B cell (primary cell): ENCODE measurements at regions not wholly inside any gene's neighbourhood (a gene's known extent, or its start where the extent isn't known, plus 50 kb on each side); places are given as distances from the start of the nearest gene placed in this dataset.
"Not testable (repeated sequence)": the region's sequence is repeated elsewhere in the genome, so short reads cannot be mapped to it uniquely, and the experiment has no call there.

Experiments
- ATAC-seq: fragments of 200-7000 bp; cut with Tn5 transposase; one replicate; pipeline ENCODE4 v1.10.0; 2021; ENCODE audit warnings: low read depth, mild to moderate bottlenecking, moderate number of reproducible peaks, moderate library complexity
- CTCF ChIA-PET: fragments of 350-600 bp; sonication (Branson Sonifier 250); formaldehyde crosslinking; loops from one replicate; lab custom pipeline; 2021; ENCODE audit warnings: antibody characterized with exemption, inconsistent platforms; lab: Charles Lee
- POLR2A ChIA-PET: fragments of 350-600 bp; sonication (Branson Sonifier 250); formaldehyde crosslinking; loops from one replicate; lab custom pipeline; 2021; ENCODE audit warnings: antibody characterized with exemption; lab: Charles Lee
- DNase-seq: peaks from one replicate; pipeline ENCODE4 v3.0.0; 2013
- H2AFZ ChIP-seq: 2 replicates; pipeline ENCODE4 v1.6.1; 2012; ENCODE audit warnings: mild to moderate bottlenecking, low read depth, low read length; ENCODE audit not compliant: insufficient read depth, poor library complexity, severe bottlenecking
- H3K27ac ChIP-seq, 2 donors: 1 replicate in 1 of 2; 2 replicates in 1 of 2; pipeline ENCODE4 v1.5.1; 2012 to 2013; ENCODE audit warnings: low read length in 2 of 2, mild to moderate bottlenecking in 2 of 2, moderate library complexity in 1 of 2
- H3K27me3 ChIP-seq, 4 experiments: fragments of 200-600 bp in 1 of 4; sonication (generic) in 1 of 4; replicated peaks in 1 of 4; 1 replicate in 2 of 4; 2 replicates in 2 of 4; pipeline versions ENCODE4 v1.6.1 to v1.7.0; 2013 to 2016; ENCODE audit warnings: low read length in 3 of 4, mild to moderate bottlenecking in 2 of 4, mixed read lengths in 1 of 4, moderate library complexity in 1 of 4; ENCODE audit not compliant: insufficient read depth in 4 of 4, control insufficient read depth in 3 of 4; ENCODE audit errors: control extremely low read depth in 1 of 4
- H3K36me3 ChIP-seq, 2 experiments: replicated peaks in 1 of 2; 1 replicate in 1 of 2; 2 replicates in 1 of 2; pipeline versions ENCODE4 v1.6.1 to v1.7.1; 2013; ENCODE audit warnings: low read length in 1 of 2; ENCODE audit not compliant: insufficient read depth in 2 of 2, control insufficient read depth in 1 of 2; ENCODE audit errors: control extremely low read depth in 1 of 2, extremely low read depth in 1 of 2
- H3K4me1 ChIP-seq, 2 donors: fragments of 200-600 bp in 1 of 2; sonication (generic) in 1 of 2; 1 replicate in 1 of 2; 2 replicates in 1 of 2; pipeline versions ENCODE4 v1.5.1 to v1.6.1; 2013 to 2017; ENCODE audit warnings: low read length in 2 of 2; ENCODE audit not compliant: control insufficient read depth in 2 of 2, insufficient read depth in 2 of 2
- H3K4me2 ChIP-seq: replicated peaks from 2 replicates; pipeline ENCODE3; 2012; ENCODE audit warnings: mild to moderate bottlenecking, low read depth, low read length; ENCODE audit not compliant: poor library complexity, severe bottlenecking
- H3K4me3 ChIP-seq, 5 experiments: fragments of 200-600 bp in 1 of 5; sonication (generic) in 1 of 5; 1 replicate in 3 of 5; 2 replicates in 2 of 5; pipeline versions ENCODE4 v1.5.1 to v1.7.0; 2011 to 2016; ENCODE audit warnings: low read length in 4 of 5, mild to moderate bottlenecking in 4 of 5, low read depth in 2 of 5, control low read depth in 1 of 5, moderate library complexity in 1 of 5; ENCODE audit not compliant: insufficient read depth in 1 of 5; ENCODE audit errors: control extremely low read depth in 1 of 5, extremely low read depth in 1 of 5
- H3K79me2 ChIP-seq: fragments of 200-600 bp; sonication (generic); one replicate; pipeline ENCODE4 v1.6.0; 2016; ENCODE audit warnings: low read length; ENCODE audit not compliant: control insufficient read depth, insufficient read depth
- H3K9ac ChIP-seq: fragments of 200-600 bp; sonication (generic); 2 replicates; pipeline ENCODE4 v1.6.1; 2017; ENCODE audit warnings: mild to moderate bottlenecking, low read length, moderate library complexity
- H3K9me3 ChIP-seq, 3 donors: one replicate each; pipeline versions ENCODE4 v1.6.1 to v1.7.1; 2013; ENCODE audit warnings: low read length in 2 of 3; ENCODE audit not compliant: control insufficient read depth in 2 of 3, insufficient read depth in 1 of 3; ENCODE audit errors: control extremely low read depth in 1 of 3
- H4K20me1 ChIP-seq: 2 replicates; pipeline ENCODE4 v1.6.0; 2012; ENCODE audit warnings: mild to moderate bottlenecking, low read length; ENCODE audit not compliant: insufficient read depth, control insufficient read depth, poor library complexity, severe bottlenecking
- H3K27ac Mint-ChIP-seq: one replicate; pipeline ENCODE4 v1.8.0; 2021; ENCODE audit warnings: mixed read lengths
- H3K27me3 Mint-ChIP-seq: one replicate; pipeline ENCODE4 v1.8.0; 2021; ENCODE audit warnings: mixed read lengths
- H3K4me1 Mint-ChIP-seq: one replicate; pipeline ENCODE4 v1.8.0; 2021; ENCODE audit warnings: mixed read lengths
- H3K4me3 Mint-ChIP-seq: one replicate; pipeline ENCODE4 v1.8.0; 2021; ENCODE audit warnings: mixed read lengths
- H3K9me3 Mint-ChIP-seq: one replicate; pipeline ENCODE4 v1.8.0; 2022; ENCODE audit warnings: mixed read lengths; ENCODE audit not compliant: insufficient read depth
- CTCF ChIP-seq: fragments of 200-600 bp; IDR thresholded peaks from one replicate; pipeline ENCODE4 v1.8.0; 2022; ENCODE audit warnings: antibody characterized with exemption, mild to moderate bottlenecking
- EZH2 ChIP-seq: IDR thresholded peaks from 2 replicates; pipeline ENCODE4 v1.6.1; 2012; ENCODE audit warnings: borderline replicate concordance, low read depth, mild to moderate bottlenecking, moderate library complexity, low read length; ENCODE audit not compliant: insufficient read depth, poor library complexity, severe bottlenecking
- WGBS: methylation state at CpG from one replicate; pipeline ENCODE4 v1.1.5; 2013; ENCODE audit warnings: missing lambda C conversion rate; ENCODE audit not compliant: insufficient coverage; 5-methylcytosine and 5-hydroxymethylcytosine counted together
- intact Hi-C: fragments of 100-400 bp; cut with micrococcal nuclease; formaldehyde crosslinking; loops from one replicate; pipeline ENCODE4 v1.10.0; 2022

GRCh38 chr6:16991981-16992629 lies 109.7 kb upstream of the STMND1 start:
- peaks cover 13% of the 10 kb centered on the region for H3K9me3 Mint-ChIP-seq
- ChIA-PET CTCF (no interaction called here), POLR2A (no interaction called here)
- H3K4me3 Mint-ChIP-seq = no peak overlapping the region
- WGBS = no CpG with 5 or more reads among the region's 3 CpGs
- Histone ChIP-seq H3K27ac (no peak overlapping the region), H3K27me3 (no peaks in the 10 kb centered on the region), H3K4me3 (no peak overlapping the region), H3K4me2 (no peak overlapping the region), H3K9ac (no peak overlapping the region), H2AFZ (no peak overlapping the region), H3K36me3 (no peaks in the 10 kb centered on the region), H3K4me1 (no peaks in the 10 kb centered on the region), H3K79me2 (no peaks in the 10 kb centered on the region), H4K20me1 (no peaks in the 10 kb centered on the region), H3K9me3 (peaks cover 0 to 9% (median 0%) of the 10 kb centered on the region in 3 donors)
- intact Hi-C loops = no loop called here
- H3K27ac Mint-ChIP-seq = no peak overlapping the region
- no peak for DNase-seq
- H3K27me3 Mint-ChIP-seq = peaks cover 8% of the 10 kb centered on the region
- H3K4me1 Mint-ChIP-seq = no peaks in the 10 kb centered on the region
- TF ChIP-seq CTCF (no peak), EZH2 (no peak)
- ATAC-seq = no peak

GRCh38 chr6:16989976-16990375 lies 111.9 kb upstream of the STMND1 start:
- H3K36me3 ChIP-seq, POLR2A ChIA-PET, H3K4me3 ChIP-seq, CTCF ChIA-PET, H3K27ac Mint-ChIP-seq, H4K20me1 ChIP-seq, H3K4me1 ChIP-seq, H3K9me3 ChIP-seq, H3K79me2 ChIP-seq, DNase-seq, ATAC-seq, H2AFZ ChIP-seq, H3K4me1 Mint-ChIP-seq, H3K27me3 ChIP-seq, H3K4me2 ChIP-seq, intact Hi-C loops, H3K27ac ChIP-seq, H3K9ac ChIP-seq, H3K4me3 Mint-ChIP-seq: not testable (repeated sequence)
- Mint-ChIP-seq H3K9me3 (peaks cover 13% of the 10 kb centered on the region), H3K27me3 (peaks cover 16% of the 10 kb centered on the region)
- WGBS = 60% methylated on average over 1 of the region's 3 CpGs
